HepG2 (cell line): ENCODE measurements at regions not wholly inside any gene's neighbourhood (a gene's known extent, or its start where the extent isn't known, plus 50 kb on each side); places are given as distances from the start of the nearest gene placed in this dataset.

Experiments
- ATAC-seq: fragments of 200-7000 bp; cut with Tn5 transposase; 3 replicates; pipeline ENCODE4 v1.9.1; 2020; ENCODE audit warnings: mild to moderate bottlenecking, moderate library complexity
- BruUV-seq: library from RNA; stranded (reverse); fragments of 400-500 nt; replicated peaks from 2 replicates; lab custom pipeline; 2021; lab: Mats Ljungman, UMichigan
- CTCF ChIA-PET: fragments of 300-600 bp; formaldehyde crosslinking; extraction: SDS; loops from one replicate; lab custom pipeline; 2021; ENCODE audit warnings: low total read pairs, inconsistent platforms, low intra/inter-chr PET ratio; lab: Yijun Ruan, JAX
- POLR2A ChIA-PET: fragments of 350-600 bp; sonication (Branson Sonifier 250); formaldehyde crosslinking; loops from one replicate; lab custom pipeline; 2020; ENCODE audit warnings: antibody characterized with exemption, inconsistent platforms; lab: Yijun Ruan, JAX
- DNase-seq: peaks from one replicate; pipeline ENCODE4 v3.0.0-alpha.2; 2015; ENCODE audit warnings: low spot score
- FAIRE-seq: peaks from 3 replicates; lab custom pipeline; 2011; peaks lifted over from hg19 to GRCh38; lab: Jason Lieb, UNC
- H2AFZ ChIP-seq: one replicate; pipeline ENCODE4 v1.6.1; 2011; ENCODE audit warnings: low read length, inconsistent platforms
- H3K27ac ChIP-seq: fragments of 300-600 bp; 3 replicates; pipeline ENCODE4 v1.8.0; 2011; ENCODE audit warnings: mixed run types, mild to moderate bottlenecking, mixed read lengths, low read length, inconsistent platforms; ENCODE audit not compliant: insufficient read depth; ENCODE audit errors: extremely low read length
- H3K27me3 ChIP-seq, 2 experiments: fragments of 200-600 bp in 1 of 2; 2 replicates in 1 of 2; 3 replicates in 1 of 2; pipeline versions ENCODE4 v1.6.0 to v1.8.0; 2011; ENCODE audit warnings: low read length in 2 of 2, mild to moderate bottlenecking in 2 of 2, moderate library complexity in 2 of 2, inconsistent platforms in 1 of 2; ENCODE audit not compliant: insufficient read depth in 2 of 2, control insufficient read depth in 1 of 2
- H3K36me3 ChIP-seq, 2 experiments: fragments of 200-600 bp in 1 of 2; replicated peaks in 1 of 2; 2 replicates in 1 of 2; 3 replicates in 1 of 2; pipeline versions ENCODE4 v1.5.1 to v1.8.0; 2011; ENCODE audit warnings: low read length in 2 of 2, inconsistent platforms in 1 of 2; ENCODE audit not compliant: insufficient read depth in 2 of 2, control insufficient read depth in 1 of 2
- H3K4me1 ChIP-seq: 2 replicates; pipeline ENCODE4 v1.5.1; 2012; ENCODE audit warnings: low read length, inconsistent platforms; ENCODE audit not compliant: insufficient read depth
- H3K4me2 ChIP-seq: 2 replicates; pipeline ENCODE4 v1.6.0; 2011; ENCODE audit warnings: low read depth, low read length, inconsistent platforms
- H3K4me3 ChIP-seq, 3 experiments: fragments of 200-600 bp in 1 of 3; sonication (generic), shearing (Covaris generic) in 1 of 3; replicated peaks in 1 of 3; 2 replicates each; pipeline ENCODE4 v1.5.1; 2011 to 2016; ENCODE audit warnings: low read length in 3 of 3, inconsistent platforms in 2 of 3, low read depth in 2 of 3, mild to moderate bottlenecking in 2 of 3, control low read depth in 1 of 3, mixed read lengths in 1 of 3; ENCODE audit not compliant: insufficient read depth in 1 of 3
- H3K79me2 ChIP-seq: one replicate; pipeline ENCODE4 v1.6.1; 2011; ENCODE audit warnings: low read length, inconsistent platforms; ENCODE audit not compliant: insufficient read depth
- H3K9ac ChIP-seq: 2 replicates; pipeline ENCODE4 v1.6.0; 2011; ENCODE audit warnings: mild to moderate bottlenecking, low read depth, low read length, inconsistent platforms; ENCODE audit not compliant: insufficient read depth
- H3K9me3 ChIP-seq: 2 replicates; pipeline ENCODE4 v1.5.1; 2012; ENCODE audit warnings: mild to moderate bottlenecking, low read length
- H4K20me1 ChIP-seq: 2 replicates; pipeline ENCODE4 v1.6.0; 2011; ENCODE audit warnings: inconsistent platforms, mild to moderate bottlenecking, low read length, moderate library complexity; ENCODE audit not compliant: insufficient read depth
- ARID2 ChIP-seq: sonication (generic); formaldehyde crosslinking; IDR thresholded peaks from 2 replicates; pipeline ENCODE4 v1.8.1; 2022; ENCODE audit warnings: mild to moderate bottlenecking, missing genetic modification reagents, borderline replicate concordance
- ARNT2 ChIP-seq: sonication (generic); formaldehyde crosslinking; IDR thresholded peaks from 2 replicates; pipeline ENCODE4 v1.8.0; 2022; ENCODE audit warnings: mild to moderate bottlenecking, low read depth, missing genetic modification reagents, moderate library complexity
- ATF1 ChIP-seq: IDR thresholded peaks from 2 replicates; pipeline ENCODE4 v1.6.1; 2016; ENCODE audit warnings: mild to moderate bottlenecking, control low read depth
- MED13 ChIP-seq: sonication (generic); formaldehyde crosslinking; IDR thresholded peaks from 2 replicates; pipeline ENCODE4 v1.5.0; 2020; ENCODE audit warnings: missing genetic modification reagents
- MTA1 ChIP-seq: sonication (generic); formaldehyde crosslinking; IDR thresholded peaks from 2 replicates; pipeline ENCODE4 v1.4.0; 2020; ENCODE audit warnings: missing genetic modification reagents, mild to moderate bottlenecking, borderline replicate concordance
- PTBP1 ChIP-seq: fragments of 200-400 bp; formaldehyde crosslinking; IDR thresholded peaks from 2 replicates; pipeline ENCODE4 v1.6.1; 2018; ENCODE audit warnings: low read length, low read depth; ENCODE audit not compliant: poor library complexity, severe bottlenecking
- RXRB ChIP-seq: IDR thresholded peaks from 2 replicates; pipeline ENCODE4 v1.6.1; 2016; ENCODE audit warnings: borderline replicate concordance, missing genetic modification reagents, missing compliant biosample characterization
- SETDB1 ChIP-seq: sonication (generic); formaldehyde crosslinking; IDR thresholded peaks from 2 replicates; pipeline ENCODE4 v1.5.1; 2020; ENCODE audit warnings: missing genetic modification reagents, mild to moderate bottlenecking, borderline replicate concordance
- SPEN ChIP-seq: sonication (generic); formaldehyde crosslinking; IDR thresholded peaks from 2 replicates; pipeline ENCODE4 v1.5.1; 2020; ENCODE audit warnings: low read depth, mild to moderate bottlenecking, missing genetic modification reagents
- STAT5B ChIP-seq: sonication (generic); formaldehyde crosslinking; IDR thresholded peaks from 2 replicates; pipeline ENCODE4 v1.4.0; 2020; ENCODE audit warnings: missing genetic modification reagents
- TBP ChIP-seq: sonication (generic); formaldehyde crosslinking; IDR thresholded peaks from 2 replicates; pipeline ENCODE4 v1.5.0; 2020; ENCODE audit warnings: missing genetic modification reagents
- ZKSCAN8 ChIP-seq: IDR thresholded peaks from 2 replicates; pipeline ENCODE4 v1.6.1; 2016; ENCODE audit warnings: borderline replicate concordance, missing genetic modification reagents, missing compliant biosample characterization
- ZNF326 ChIP-seq: sonication (generic); formaldehyde crosslinking; IDR thresholded peaks from 2 replicates; pipeline ENCODE4 v1.4.0; 2020; ENCODE audit warnings: missing genetic modification reagents, borderline replicate concordance
- ZNF562 ChIP-seq: sonication (generic); formaldehyde crosslinking; IDR thresholded peaks from 2 replicates; pipeline ENCODE4 v1.8.0; 2022; ENCODE audit warnings: missing genetic modification reagents, borderline replicate concordance
- ZNF660 ChIP-seq: sonication (generic); formaldehyde crosslinking; IDR thresholded peaks from 2 replicates; pipeline ENCODE4 v1.5.1; 2020; ENCODE audit warnings: mild to moderate bottlenecking, low read depth, missing genetic modification reagents, borderline replicate concordance
- WGBS: methylation state at CpG from one replicate; pipeline ENCODE4 v1.1.6; 2017; ENCODE audit warnings: low lambda C conversion rate; 5-methylcytosine and 5-hydroxymethylcytosine counted together
- in situ Hi-C: cut with HindIII; loops from 2 replicates; pipeline ENCODE4 v1.10.0; 2017; ENCODE audit warnings: low pct_unique_long_range_greater_than_20kb; ENCODE audit not compliant: extremely low pct_ligation_motif_present
- intact Hi-C: fragments of 100-400 bp; cut with micrococcal nuclease; formaldehyde crosslinking; loops from one replicate; pipeline ENCODE4 v1.10.0; 2022; ENCODE audit not compliant: unreplicated experiment
- TF ChIP-seq, protein P1 (sequence below): sonication (generic); formaldehyde crosslinking; IDR thresholded peaks from 2 replicates; pipeline ENCODE4 v1.4.0; 2020; ENCODE audit warnings: missing genetic modification reagents; ENCODE audit errors: not compliant biosample characterization
- TF ChIP-seq, protein P2 (sequence below): sonication (generic); formaldehyde crosslinking; IDR thresholded peaks from 2 replicates; pipeline ENCODE4 v1.9.0; 2021; ENCODE audit warnings: missing genetic modification reagents, borderline replicate concordance
- TF ChIP-seq, protein P3 (sequence below): sonication (generic); formaldehyde crosslinking; IDR thresholded peaks from 2 replicates; pipeline ENCODE4 v1.4.0; 2020; ENCODE audit warnings: mild to moderate bottlenecking, missing genetic modification reagents
- TF ChIP-seq, protein P4 (sequence below): sonication (generic); formaldehyde crosslinking; IDR thresholded peaks from 2 replicates; pipeline ENCODE4 v1.4.0; 2020; ENCODE audit warnings: missing genetic modification reagents

DNA sequence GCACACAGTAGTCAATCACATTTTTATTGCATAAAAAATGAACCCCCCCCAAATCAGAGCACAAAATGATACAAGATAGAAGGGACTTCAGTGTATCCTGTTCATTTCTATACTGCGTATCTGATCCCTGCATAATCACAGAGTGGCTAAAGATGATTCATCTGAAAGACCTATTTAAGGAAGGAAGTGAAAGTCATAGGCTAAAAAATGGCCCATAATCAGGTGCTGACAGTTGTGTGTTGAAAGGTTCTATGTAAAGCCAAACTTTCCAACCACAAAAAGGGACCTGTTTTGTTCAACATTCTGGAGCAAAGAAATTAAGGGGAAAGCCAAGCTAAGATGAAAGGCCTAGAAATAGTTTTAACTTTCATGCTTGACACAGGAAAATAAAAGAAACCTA is 147.8 kb upstream of the ATP2B1 start:
- in situ Hi-C loops: no loop called here
- TF ChIP-seq ZKSCAN8 (CRISPR knock-in tag) (no peak), ARNT2 (CRISPR knock-in tag) (no peak), ZNF326 (no peak), MTA1 (CRISPR knock-in tag) (no peak), ZNF562 (CRISPR knock-in tag) (no peak), TBP (CRISPR knock-in tag) (no peak), STAT5B (CRISPR knock-in tag) (no peak), SPEN (no peak), RXRB (CRISPR knock-in tag) (no peak), SETDB1 (CRISPR knock-in tag) (no peak), PTBP1 (no peak), ATF1 (CRISPR knock-in tag) (no peak), ARID2 (CRISPR knock-in tag) (no peak), ZNF660 (CRISPR knock-in tag) (no peak), MED13 (CRISPR knock-in tag) (no peak)
- TF ChIP-seq, protein P1, sequence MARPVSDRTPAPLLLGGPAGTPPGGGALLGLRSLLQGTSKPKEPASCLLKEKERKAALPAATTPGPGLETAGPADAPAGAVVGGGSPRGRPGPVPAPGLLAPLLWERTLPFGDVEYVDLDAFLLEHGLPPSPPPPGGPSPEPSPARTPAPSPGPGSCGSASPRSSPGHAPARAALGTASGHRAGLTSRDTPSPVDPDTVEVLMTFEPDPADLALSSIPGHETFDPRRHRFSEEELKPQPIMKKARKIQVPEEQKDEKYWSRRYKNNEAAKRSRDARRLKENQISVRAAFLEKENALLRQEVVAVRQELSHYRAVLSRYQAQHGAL (CRISPR knock-in tag): no peak
- TF ChIP-seq, protein P2, sequence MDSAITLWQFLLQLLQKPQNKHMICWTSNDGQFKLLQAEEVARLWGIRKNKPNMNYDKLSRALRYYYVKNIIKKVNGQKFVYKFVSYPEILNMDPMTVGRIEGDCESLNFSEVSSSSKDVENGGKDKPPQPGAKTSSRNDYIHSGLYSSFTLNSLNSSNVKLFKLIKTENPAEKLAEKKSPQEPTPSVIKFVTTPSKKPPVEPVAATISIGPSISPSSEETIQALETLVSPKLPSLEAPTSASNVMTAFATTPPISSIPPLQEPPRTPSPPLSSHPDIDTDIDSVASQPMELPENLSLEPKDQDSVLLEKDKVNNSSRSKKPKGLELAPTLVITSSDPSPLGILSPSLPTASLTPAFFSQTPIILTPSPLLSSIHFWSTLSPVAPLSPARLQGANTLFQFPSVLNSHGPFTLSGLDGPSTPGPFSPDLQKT (CRISPR knock-in tag): no peak
- TF ChIP-seq, protein P3, sequence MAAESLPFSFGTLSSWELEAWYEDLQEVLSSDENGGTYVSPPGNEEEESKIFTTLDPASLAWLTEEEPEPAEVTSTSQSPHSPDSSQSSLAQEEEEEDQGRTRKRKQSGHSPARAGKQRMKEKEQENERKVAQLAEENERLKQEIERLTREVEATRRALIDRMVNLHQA (CRISPR knock-in tag): no peak
- TF ChIP-seq, protein P4, sequence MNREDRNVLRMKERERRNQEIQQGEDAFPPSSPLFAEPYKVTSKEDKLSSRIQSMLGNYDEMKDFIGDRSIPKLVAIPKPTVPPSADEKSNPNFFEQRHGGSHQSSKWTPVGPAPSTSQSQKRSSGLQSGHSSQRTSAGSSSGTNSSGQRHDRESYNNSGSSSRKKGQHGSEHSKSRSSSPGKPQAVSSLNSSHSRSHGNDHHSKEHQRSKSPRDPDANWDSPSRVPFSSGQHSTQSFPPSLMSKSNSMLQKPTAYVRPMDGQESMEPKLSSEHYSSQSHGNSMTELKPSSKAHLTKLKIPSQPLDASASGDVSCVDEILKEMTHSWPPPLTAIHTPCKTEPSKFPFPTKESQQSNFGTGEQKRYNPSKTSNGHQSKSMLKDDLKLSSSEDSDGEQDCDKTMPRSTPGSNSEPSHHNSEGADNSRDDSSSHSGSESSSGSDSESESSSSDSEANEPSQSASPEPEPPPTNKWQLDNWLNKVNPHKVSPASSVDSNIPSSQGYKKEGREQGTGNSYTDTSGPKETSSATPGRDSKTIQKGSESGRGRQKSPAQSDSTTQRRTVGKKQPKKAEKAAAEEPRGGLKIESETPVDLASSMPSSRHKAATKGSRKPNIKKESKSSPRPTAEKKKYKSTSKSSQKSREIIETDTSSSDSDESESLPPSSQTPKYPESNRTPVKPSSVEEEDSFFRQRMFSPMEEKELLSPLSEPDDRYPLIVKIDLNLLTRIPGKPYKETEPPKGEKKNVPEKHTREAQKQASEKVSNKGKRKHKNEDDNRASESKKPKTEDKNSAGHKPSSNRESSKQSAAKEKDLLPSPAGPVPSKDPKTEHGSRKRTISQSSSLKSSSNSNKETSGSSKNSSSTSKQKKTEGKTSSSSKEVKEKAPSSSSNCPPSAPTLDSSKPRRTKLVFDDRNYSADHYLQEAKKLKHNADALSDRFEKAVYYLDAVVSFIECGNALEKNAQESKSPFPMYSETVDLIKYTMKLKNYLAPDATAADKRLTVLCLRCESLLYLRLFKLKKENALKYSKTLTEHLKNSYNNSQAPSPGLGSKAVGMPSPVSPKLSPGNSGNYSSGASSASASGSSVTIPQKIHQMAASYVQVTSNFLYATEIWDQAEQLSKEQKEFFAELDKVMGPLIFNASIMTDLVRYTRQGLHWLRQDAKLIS: no peak
- no peak for FAIRE-seq

More for the DNA sequence above, 147.8 kb upstream of the ATP2B1 start:
- Histone ChIP-seq H3K27me3 (no peaks in the 10 kb centered on the region), H3K27ac (no peak overlapping the region), H3K4me1 (no peaks in the 10 kb centered on the region), H3K4me2 (no peak overlapping the region), H3K9me3 (no peaks in the 10 kb centered on the region), H3K4me3 (no peak overlapping the region), H3K79me2 (no peaks in the 10 kb centered on the region), H4K20me1 (no peaks in the 10 kb centered on the region), H3K36me3 (no peaks in the 10 kb centered on the region), H2AFZ (no peak overlapping the region), H3K9ac (no peak overlapping the region)
- ATAC-seq: no peak
- intact Hi-C loops: no loop called here
- DNase-seq: no peak
- POLR2A ChIA-PET: no interaction called here
- WGBS: 61% methylated on average over 1 of the region's 1 CpG
- CTCF ChIA-PET: no interaction called here
- BruUV-seq: no TSS peak
